Neuronal stem cell (in vitro differentiated cells): ENCODE measurements at regions not wholly inside any gene's neighbourhood (a gene's known extent, or its start where the extent isn't known, plus 50 kb on each side); places are given as distances from the start of the nearest gene placed in this dataset.

ENCODE experiments used
- DNase-seq: peaks from one replicate; pipeline ENCODE4 v3.0.0-alpha.2; 2013; ENCODE audit warnings: low spot score
- H2AFZ ChIP-seq: one replicate; pipeline ENCODE4 v1.6.1; 2013; ENCODE audit warnings: mild to moderate bottlenecking, low read length, inconsistent platforms
- H2AK5ac ChIP-seq: 2 replicates; pipeline ENCODE4 v1.6.1; 2013; ENCODE audit warnings: low read depth, mild to moderate bottlenecking, inconsistent platforms, low read length, moderate library complexity, mixed read lengths
- H2BK120ac ChIP-seq: 2 replicates; pipeline ENCODE4 v1.6.1; 2013; ENCODE audit warnings: low read depth, mild to moderate bottlenecking, inconsistent platforms, low read length, moderate library complexity, mixed read lengths
- H2BK12ac ChIP-seq: one replicate; pipeline ENCODE4 v1.6.1; 2013; ENCODE audit warnings: low read length, inconsistent platforms
- H2BK15ac ChIP-seq: 2 replicates; pipeline ENCODE4 v1.6.1; 2013; ENCODE audit warnings: mild to moderate bottlenecking, low read length, inconsistent platforms, mixed read lengths
- H2BK5ac ChIP-seq: one replicate; pipeline ENCODE4 v1.6.1; 2013; ENCODE audit warnings: inconsistent platforms, mild to moderate bottlenecking, low read length, moderate library complexity
- H3K14ac ChIP-seq: one replicate; pipeline ENCODE4 v1.6.1; 2013; ENCODE audit warnings: low read length, inconsistent platforms
- H3K18ac ChIP-seq: 2 replicates; pipeline ENCODE4 v1.6.1; 2013; ENCODE audit warnings: low read length, inconsistent platforms
- H3K23ac ChIP-seq: 2 replicates; pipeline ENCODE4 v1.6.1; 2013; ENCODE audit warnings: low read depth, mild to moderate bottlenecking, mixed read lengths, low read length, inconsistent platforms; ENCODE audit not compliant: poor library complexity
- H3K27ac ChIP-seq: replicated peaks from 3 replicates; pipeline ENCODE4 v1.5.1; 2013; ENCODE audit warnings: low read length, inconsistent platforms
- H3K27me3 ChIP-seq, 3 experiments: 2 replicates each; pipeline ENCODE4 v1.6.1; 2013; ENCODE audit warnings: low read length in 3 of 3, mild to moderate bottlenecking in 2 of 3, inconsistent platforms in 1 of 3, low read depth in 1 of 3, mixed read lengths in 1 of 3, moderate library complexity in 1 of 3; ENCODE audit not compliant: control insufficient read depth in 3 of 3, insufficient read depth in 3 of 3
- H3K36me3 ChIP-seq, 2 donors: replicated peaks in 1 of 2; 2 replicates each; pipeline ENCODE4 v1.6.1; 2013; ENCODE audit warnings: low read length in 2 of 2; ENCODE audit not compliant: control insufficient read depth in 2 of 2, insufficient read depth in 2 of 2
- H3K4ac ChIP-seq: 2 replicates; pipeline ENCODE4 v1.6.1; 2013; ENCODE audit warnings: inconsistent platforms, mild to moderate bottlenecking, low read length, moderate library complexity
- H3K4me1 ChIP-seq, 2 donors: 1 replicate in 1 of 2; 2 replicates in 1 of 2; pipeline ENCODE4 v1.6.1; 2013; ENCODE audit warnings: low read length in 2 of 2, low read depth in 1 of 2; ENCODE audit not compliant: control insufficient read depth in 2 of 2, insufficient read depth in 1 of 2
- H3K4me2 ChIP-seq: one replicate; pipeline ENCODE4 v1.6.1; 2013; ENCODE audit warnings: mild to moderate bottlenecking, low read length, inconsistent platforms; ENCODE audit not compliant: insufficient read depth, poor library complexity, severe bottlenecking
- H3K4me3 ChIP-seq, 2 donors: 2 replicates each; pipeline ENCODE4 v1.5.1; 2013; ENCODE audit warnings: low read length in 2 of 2, mild to moderate bottlenecking in 2 of 2, inconsistent platforms in 1 of 2, moderate library complexity in 1 of 2
- H3K79me1 ChIP-seq: one replicate; pipeline ENCODE4 v1.6.1; 2013; ENCODE audit warnings: low read depth, mild to moderate bottlenecking, inconsistent platforms, low read length, moderate library complexity
- H3K9ac ChIP-seq: one replicate; pipeline ENCODE4 v1.6.1; 2013; ENCODE audit warnings: mild to moderate bottlenecking, low read depth, low read length, inconsistent platforms; ENCODE audit not compliant: poor library complexity
- H3K9me3 ChIP-seq, 2 donors: replicated peaks in 1 of 2; 2 replicates each; pipeline versions ENCODE3 to v1.6.1; 2013; ENCODE audit warnings: low read length in 2 of 2, mild to moderate bottlenecking in 2 of 2, inconsistent platforms in 1 of 2, low read depth in 1 of 2, mixed read lengths in 1 of 2, moderate library complexity in 1 of 2; ENCODE audit not compliant: control insufficient read depth in 2 of 2, insufficient read depth in 1 of 2
- H4K8ac ChIP-seq: one replicate; pipeline ENCODE4 v1.6.1; 2013; ENCODE audit warnings: low read depth, mild to moderate bottlenecking, inconsistent platforms, low read length, moderate library complexity
- H4K91ac ChIP-seq: one replicate; pipeline ENCODE4 v1.6.1; 2013; ENCODE audit warnings: low read length, low read depth, mild to moderate bottlenecking, inconsistent platforms; ENCODE audit not compliant: poor library complexity
- WGBS, 2 donors: extraction: QIAGEN DNeasy Blood & Tissue Kit; methylation state at CpG; one replicate each; pipeline ENCODE4 v1.1.7; 2013; ENCODE audit warnings: missing lambda C conversion rate in 2 of 2, mixed read lengths in 1 of 2; ENCODE audit not compliant: insufficient read length in 2 of 2, insufficient replicate concordance in 1 of 2; ENCODE audit errors: extremely low coverage in 2 of 2; 5-methylcytosine and 5-hydroxymethylcytosine counted together

GRCh38 chr17:34763728-34764665, 184.6 kb downstream of the TMEM132E start:
- Histone ChIP-seq H2BK5ac (no peak overlapping the region), H4K8ac (no peak overlapping the region), H3K18ac (peak overlapping the region; percentile 21), H3K27ac (no peak overlapping the region), H3K23ac (peak overlapping the region; percentile 26), H2BK12ac (no peak overlapping the region), H3K9me3 (no peaks in the 10 kb centered on the region), H2BK120ac (no peak overlapping the region), H3K9ac (no peak overlapping the region), H2AK5ac (no peak overlapping the region), H3K4me3 (no peak overlapping the region), H2BK15ac (no peak overlapping the region), H4K91ac (no peak overlapping the region), H3K36me3 (no peaks in the 10 kb centered on the region), H3K4me1 (peaks cover 0 to 13% of the 10 kb centered on the region in 2 donors), H3K27me3 (no peaks in the 10 kb centered on the region), H2AFZ (no peak overlapping the region), H3K79me1 (peaks cover 2% of the 10 kb centered on the region), H3K14ac (no peak overlapping the region), H3K4me2 (no peak overlapping the region), H3K4ac (no peak overlapping the region)
- no CpG with 5 or more reads among the region's 7 CpGs for WGBS, 2 donors
- DNase-seq: no peak

- no peaks in the 10 kb centered on the region for H3K79me1 ChIP-seq
- no peak overlapping the region for H2AK5ac ChIP-seq
- H3K27ac ChIP-seq: no peak overlapping the region
- H3K36me3 ChIP-seq: no peaks in the 10 kb centered on the region
- no CpG with 5 or more reads among the region's 3 CpGs for WGBS, 2 donors
- no peak overlapping the region for H2AFZ ChIP-seq
- no peak overlapping the region for H3K4ac ChIP-seq
- H3K4me2 ChIP-seq: no peak overlapping the region
- no peak overlapping the region for H3K14ac ChIP-seq
- no peak overlapping the region for H3K18ac ChIP-seq
- no peak overlapping the region for H3K4me3 ChIP-seq
- H3K9ac ChIP-seq: no peak overlapping the region
- H3K23ac ChIP-seq: no peak overlapping the region
- DNase-seq: no peak
- peaks cover 3 to 13% of the 10 kb centered on the region in 2 donors for H3K4me1 ChIP-seq
- no peaks in the 10 kb centered on the region for H3K9me3 ChIP-seq
- no peak overlapping the region for H4K8ac ChIP-seq
- no peak overlapping the region for H2BK120ac ChIP-seq
- no peak overlapping the region for H2BK5ac ChIP-seq
- no peak overlapping the region for H4K91ac ChIP-seq
- H2BK12ac ChIP-seq: no peak overlapping the region
- H3K27me3 ChIP-seq: no peaks in the 10 kb centered on the region
- H2BK15ac ChIP-seq: no peak overlapping the region
Measured at GRCh38 chr17:34762078-34762477, 182.7 kb downstream of the TMEM132E start.

GRCh38 chr17:34761646-34762045, 182.3 kb downstream of the TMEM132E start:
- H3K79me1 ChIP-seq: no peaks in the 10 kb centered on the region
- no peak for DNase-seq

GRCh38 chr17:34760931-34761495, 181.6 kb downstream of the TMEM132E start:
- WGBS, 2 donors: no CpG with 5 or more reads among the region's 3 CpGs
- Histone ChIP-seq H3K4me3 (no peak overlapping the region), H3K9me3 (no peaks in the 10 kb centered on the region), H2BK15ac (no peak overlapping the region), H3K27me3 (no peaks in the 10 kb centered on the region), H3K18ac (no peak overlapping the region), H3K23ac (peak overlapping the region; percentile 32), H2AK5ac (no peak overlapping the region), H3K36me3 (no peaks in the 10 kb centered on the region), H3K14ac (no peak overlapping the region), H2AFZ (no peak overlapping the region), H2BK120ac (no peak overlapping the region), H4K91ac (no peak overlapping the region), H4K8ac (no peak overlapping the region), H3K4ac (no peak overlapping the region), H3K4me1 (peaks cover 14 to 19% of the 10 kb centered on the region in 2 donors), H3K79me1 (no peaks in the 10 kb centered on the region), H2BK12ac (no peak overlapping the region), H2BK5ac (no peak overlapping the region), H3K4me2 (no peak overlapping the region), H3K27ac (no peak overlapping the region), H3K9ac (no peak overlapping the region)
- no peak for DNase-seq

More at GRCh38 chr17:34761646-34762045, 182.3 kb downstream of the TMEM132E start:
- H2AFZ ChIP-seq: no peak overlapping the region
- H2AK5ac ChIP-seq: no peak overlapping the region
- H4K91ac ChIP-seq: no peak overlapping the region
- no peak overlapping the region for H2BK15ac ChIP-seq
- no peak overlapping the region for H2BK120ac ChIP-seq
- no peak overlapping the region for H3K23ac ChIP-seq
- H2BK12ac ChIP-seq: no peak overlapping the region
- H3K4ac ChIP-seq: no peak overlapping the region
- no peak overlapping the region for H3K9ac ChIP-seq
- H3K4me3 ChIP-seq: no peak overlapping the region
- no peaks in the 10 kb centered on the region for H3K9me3 ChIP-seq
- H2BK5ac ChIP-seq: no peak overlapping the region
- H3K4me2 ChIP-seq: no peak overlapping the region
- H4K8ac ChIP-seq: no peak overlapping the region
- H3K14ac ChIP-seq: no peak overlapping the region
- H3K27ac ChIP-seq: no peak overlapping the region
- no peaks in the 10 kb centered on the region for H3K27me3 ChIP-seq
- H3K18ac ChIP-seq: no peak overlapping the region
- H3K36me3 ChIP-seq: no peaks in the 10 kb centered on the region
- peaks cover 8 to 14% of the 10 kb centered on the region in 2 donors for H3K4me1 ChIP-seq
- no CpG with 5 or more reads among the region's 4 CpGs for WGBS, 2 donors
